SK-N-SH (cell line): ENCODE measurements at regions not wholly inside any gene's neighbourhood (a gene's known extent, or its start where the extent isn't known, plus 50 kb on each side); places are given as distances from the start of the nearest gene placed in this dataset.

Source experiments
- CTCF ChIA-PET: fragments of 300-600, 350-600 bp; formaldehyde crosslinking; extraction: SDS; loops from one replicate; lab custom pipeline; 2021; lab: Yijun Ruan, JAX
- POLR2A ChIA-PET: fragments of 350-600 bp; sonication (Branson Sonifier 250); formaldehyde crosslinking; extraction: SDS; loops from one replicate; lab custom pipeline; 2020; ENCODE audit warnings: antibody characterized with exemption, inconsistent platforms; lab: Yijun Ruan, JAX
- DNase-seq: peaks from one replicate; pipeline ENCODE4 v3.0.0; 2012
- H2AFZ ChIP-seq: fragments of 200-600 bp; sonication (generic); 2 replicates; pipeline ENCODE4 v1.8.1; 2016; ENCODE audit warnings: antibody characterized with exemption, mild to moderate bottlenecking, low read depth
- H3F3A ChIP-seq: fragments of 200-600 bp; sonication (generic); replicated peaks from 2 replicates; pipeline ENCODE3; 2016; ENCODE audit warnings: antibody characterized with exemption, mild to moderate bottlenecking; ENCODE audit not compliant: insufficient read depth
- H3K27ac ChIP-seq, 2 experiments: fragments of 200-500 bp in 1 of 2; fragments of 200-600 bp in 1 of 2; sonication (Bioruptor generic) in 1 of 2; sonication (generic), shearing (Covaris generic) in 1 of 2; 2 replicates each; pipeline versions ENCODE4 v1.5.1 to v1.6.1; 2014 to 2016; ENCODE audit warnings: low read depth in 2 of 2, inconsistent platforms in 1 of 2, low read length in 1 of 2, mild to moderate bottlenecking in 1 of 2, mixed read lengths in 1 of 2
- H3K27me3 ChIP-seq: fragments of 200-600 bp; sonication (generic), shearing (Covaris generic); 2 replicates; pipeline ENCODE4 v1.6.1; 2016; ENCODE audit warnings: mixed run types; ENCODE audit not compliant: insufficient read depth
- H3K36me3 ChIP-seq, 2 experiments: fragments of 200-500 bp in 1 of 2; fragments of 200-600 bp in 1 of 2; sonication (Bioruptor generic) in 1 of 2; sonication (generic) in 1 of 2; replicated peaks in 1 of 2; 2 replicates each; pipeline versions ENCODE3 to v1.5.1; 2014 to 2016; ENCODE audit warnings: low read length in 1 of 2, mild to moderate bottlenecking in 1 of 2; ENCODE audit not compliant: insufficient read depth in 2 of 2, control insufficient read depth in 1 of 2
- H3K4me1 ChIP-seq, 2 experiments: fragments of 200-500 bp in 1 of 2; fragments of 200-600 bp in 1 of 2; sonication (Bioruptor generic) in 1 of 2; sonication (generic), shearing (Covaris generic) in 1 of 2; 2 replicates each; pipeline versions ENCODE4 v1.5.1 to v1.6.1; 2014 to 2016; ENCODE audit warnings: low read depth in 1 of 2, low read length in 1 of 2, mixed run types in 1 of 2; ENCODE audit not compliant: insufficient read depth in 2 of 2, control insufficient read depth in 1 of 2
- H3K4me2 ChIP-seq: fragments of 200-600 bp; sonication (generic), shearing (Covaris generic); 2 replicates; pipeline ENCODE4 v1.6.1; 2017; ENCODE audit warnings: mixed run types
- H3K4me3 ChIP-seq, 2 experiments: fragments of 200-500 bp in 1 of 2; fragments of 200-600 bp in 1 of 2; sonication (Bioruptor generic) in 1 of 2; sonication (generic), shearing (Covaris generic) in 1 of 2; 2 replicates each; pipeline versions ENCODE4 v1.5.1 to v1.8.1; 2014 to 2016; ENCODE audit warnings: low read depth in 2 of 2, inconsistent platforms in 1 of 2, low read length in 1 of 2, mild to moderate bottlenecking in 1 of 2, mixed read lengths in 1 of 2, moderate library complexity in 1 of 2
- H3K79me2 ChIP-seq: fragments of 200-600 bp; sonication (generic); 2 replicates; pipeline ENCODE4 v1.8.1; 2017; ENCODE audit warnings: mild to moderate bottlenecking; ENCODE audit not compliant: insufficient read depth
- H3K9ac ChIP-seq: fragments of 200-600 bp; sonication (generic); 2 replicates; pipeline ENCODE4 v1.6.1; 2017; ENCODE audit warnings: mixed run types
- H3K9me2 ChIP-seq: fragments of 200-600 bp; sonication (generic); 2 replicates; pipeline ENCODE4 v1.6.1; 2017; ENCODE audit warnings: mixed run types
- H3K9me3 ChIP-seq: fragments of 200-600 bp; sonication (generic); 2 replicates; pipeline ENCODE4 v1.6.1; 2017; ENCODE audit warnings: mixed run types, mild to moderate bottlenecking, moderate library complexity
- H4K20me1 ChIP-seq: fragments of 200-600 bp; sonication (generic); 2 replicates; pipeline ENCODE4 v1.6.1; 2017; ENCODE audit warnings: mild to moderate bottlenecking, mixed run types; ENCODE audit not compliant: insufficient read depth
- CTCF ChIP-seq: fragments of 200-600 bp; sonication (generic); IDR thresholded peaks from 2 replicates; pipeline ENCODE4 v1.6.1; 2017; ENCODE audit warnings: antibody characterized with exemption, mild to moderate bottlenecking, moderate library complexity
- ELF1 ChIP-seq: IDR thresholded peaks from 2 replicates; pipeline ENCODE4 v1.4.0; 2012
- FOSL2 ChIP-seq: IDR thresholded peaks from 2 replicates; pipeline ENCODE4 v1.4.0; 2012; ENCODE audit warnings: low read depth, mild to moderate bottlenecking, moderate library complexity, borderline replicate concordance
- FOXM1 ChIP-seq: IDR thresholded peaks from 2 replicates; pipeline ENCODE4 v1.4.0; 2012; ENCODE audit warnings: low read depth, mild to moderate bottlenecking
- GABPA ChIP-seq: IDR thresholded peaks from 2 replicates; pipeline ENCODE4 v1.4.0; 2012; ENCODE audit warnings: low read depth, mild to moderate bottlenecking
- GATA2 ChIP-seq: sonication (generic); formaldehyde crosslinking; IDR thresholded peaks from 2 replicates; pipeline ENCODE4 v1.5.0; 2020; ENCODE audit warnings: mild to moderate bottlenecking, missing genetic modification reagents
- MEF2A ChIP-seq: IDR thresholded peaks from 2 replicates; pipeline ENCODE4 v1.4.0; 2012; ENCODE audit warnings: low read depth, borderline replicate concordance
- MXI1 ChIP-seq: IDR thresholded peaks from 2 replicates; pipeline ENCODE4 v1.6.1; 2012; ENCODE audit warnings: mild to moderate bottlenecking, low read depth, low read length, improper control_type of control experiment
- NRF1 ChIP-seq: IDR thresholded peaks from 2 replicates; pipeline ENCODE4 v1.6.1; 2012; ENCODE audit warnings: low read depth, mild to moderate bottlenecking, low read length
- POLR2AphosphoS5 ChIP-seq: IDR thresholded peaks from 2 replicates; pipeline ENCODE4 v1.6.1; 2012; ENCODE audit warnings: low read depth, low read length
- RAD21 ChIP-seq: IDR thresholded peaks from 2 replicates; pipeline ENCODE4 v1.6.1; 2012; ENCODE audit warnings: mild to moderate bottlenecking, low read length
- RCOR1 ChIP-seq: fragments of 150-350 bp; IDR thresholded peaks from 2 replicates; pipeline ENCODE4 v1.6.1; 2017; ENCODE audit warnings: antibody characterized with exemption, low read length
- REST ChIP-seq: IDR thresholded peaks from 2 replicates; pipeline ENCODE4 v1.6.1; 2012; ENCODE audit warnings: mild to moderate bottlenecking, low read depth, low read length, moderate library complexity
- RFX5 ChIP-seq: IDR thresholded peaks from 2 replicates; pipeline ENCODE4 v1.6.1; 2012; ENCODE audit warnings: mild to moderate bottlenecking, improper control_type of control experiment, low read length
- SIN3A ChIP-seq: IDR thresholded peaks from 2 replicates; pipeline ENCODE4 v1.6.1; 2012; ENCODE audit warnings: low read depth, mild to moderate bottlenecking, low read length, moderate library complexity, borderline replicate concordance
- USF1 ChIP-seq: IDR thresholded peaks from 2 replicates; pipeline ENCODE4 v1.4.0; 2012; ENCODE audit warnings: low read depth, borderline replicate concordance
- YY1 ChIP-seq: IDR thresholded peaks from 2 replicates; pipeline ENCODE4 v1.4.0; 2012; ENCODE audit warnings: low read depth, mild to moderate bottlenecking
- WGBS: methylation state at CpG from one replicate; pipeline ENCODE4 v1.1.6; 2017; ENCODE audit warnings: low lambda C conversion rate; 5-methylcytosine and 5-hydroxymethylcytosine counted together

- no peak for TF ChIP-seq CTCF
- TF ChIP-seq, all 33 proteins: peak for 0
Observed at GRCh38 chr20:43320536-43320935, 130.8 kb upstream of the PTPRT start (continued).

- TF ChIP-seq REST (no peak), RFX5 (no peak), MXI1 (no peak), NRF1 (no peak), RCOR1 (no peak), GATA2 (CRISPR knock-in tag) (no peak)
- DNase-seq: no peak
- Histone ChIP-seq H4K20me1 (no peaks in the 10 kb centered on the region), H3K27me3 (no peaks in the 10 kb centered on the region), H3K9me3 (no peaks in the 10 kb centered on the region), H3K9me2 (no peaks in the 10 kb centered on the region), H3K9ac (no peak overlapping the region), H2AFZ (no peak overlapping the region), H3F3A (no peaks in the 10 kb centered on the region), H3K4me1 (no peaks in the 10 kb centered on the region; a peak in 1 of 4 replicates), H3K4me2 (no peak overlapping the region), H3K79me2 (no peaks in the 10 kb centered on the region), H3K27ac (no peak overlapping the region), H3K36me3 (no peaks in the 10 kb centered on the region), H3K4me3 (no peak overlapping the region)
- ChIA-PET POLR2A (no interaction called here), CTCF (no interaction called here)
- WGBS: 21% methylated on average over 5 of the region's 5 CpGs
Observed at GRCh38 chr20:43318755-43319297, 129.1 kb upstream of the PTPRT start.

- CTCF ChIA-PET: no interaction called here
- POLR2A ChIA-PET: no interaction called here
- no peak for DNase-seq
- TF ChIP-seq RFX5: no peak
- TF ChIP-seq USF1: no peak
- TF ChIP-seq MEF2A: no peak
- no peak for TF ChIP-seq SIN3A
- no peak for TF ChIP-seq RAD21
- TF ChIP-seq REST: no peak
- no peak for TF ChIP-seq FOXM1
- no peak for TF ChIP-seq FOSL2
- TF ChIP-seq ELF1: no peak
- TF ChIP-seq GABPA: no peak
- TF ChIP-seq YY1: no peak
- no peak for TF ChIP-seq POLR2AphosphoS5
Observed at GRCh38 chr20:43316271-43316670, 126.6 kb upstream of the PTPRT start.

More at GRCh38 chr20:43316271-43316670, 126.6 kb upstream of the PTPRT start:
- Histone ChIP-seq H3F3A (no peaks in the 10 kb centered on the region), H3K27ac (no peak overlapping the region), H3K36me3 (no peaks in the 10 kb centered on the region), H3K27me3 (no peaks in the 10 kb centered on the region), H3K4me2 (no peak overlapping the region), H3K9me3 (no peaks in the 10 kb centered on the region), H3K4me3 (no peak overlapping the region), H4K20me1 (no peaks in the 10 kb centered on the region), H3K79me2 (no peaks in the 10 kb centered on the region), H3K4me1 (no peaks in the 10 kb centered on the region), H2AFZ (no peak overlapping the region), H3K9ac (no peak overlapping the region), H3K9me2 (no peaks in the 10 kb centered on the region)
- 36% methylated on average over 3 of the region's 3 CpGs for WGBS
